ENCODE measurements at regions not wholly inside any gene's neighbourhood (a gene's known extent, or its start where the extent isn't known, plus 50 kb on each side); places are given as distances from the start of the nearest gene placed in this dataset.

GRCh38 chr13:85521657-85522056 is 277.6 kb downstream of the SLITRK6 start:
- no peak overlapping the region for H3K4me3 ChIP-seq (ENCODE audit: low read depth, low read length)
- TF ChIP-seq CTCF (IDR thresholded peaks at IDR 0.05; ENCODE audit: low read depth, low read length), result no peak

GRCh38 chr13:85520445-85520844 is 278.8 kb downstream of the SLITRK6 start:
- TF ChIP-seq CTCF (IDR thresholded peaks at IDR 0.05; ENCODE audit: low read depth, low read length), result no peak
- H3K4me3 ChIP-seq (ENCODE audit: low read depth, low read length), result no peak overlapping the region

- H3K4me3 ChIP-seq (ENCODE audit: low read depth, low read length), result no peak overlapping the region
- no peak for TF ChIP-seq CTCF (IDR thresholded peaks at IDR 0.05; ENCODE audit: low read depth, low read length)
These were observed 279.9 kb downstream of the SLITRK6 start for GRCh38 chr13:85519363-85519762.

GRCh38 chr13:85512421-85512820 is 286.8 kb downstream of the SLITRK6 start:
- no peak overlapping the region for H3K4me3 ChIP-seq (ENCODE audit: low read depth, low read length)
- no peak for TF ChIP-seq CTCF (IDR thresholded peaks at IDR 0.05; ENCODE audit: low read depth, low read length)

- no peak overlapping the region for H3K4me3 ChIP-seq (ENCODE audit: low read depth, low read length)
- TF ChIP-seq CTCF (IDR thresholded peaks at IDR 0.05; ENCODE audit: low read depth, low read length), result no peak
These were observed 289.7 kb downstream of the SLITRK6 start for GRCh38 chr13:85509512-85509911.

- H3K4me3 ChIP-seq (ENCODE audit: low read depth, low read length), result no peak overlapping the region
- TF ChIP-seq CTCF (IDR thresholded peaks at IDR 0.05; ENCODE audit: low read depth, low read length), result no peak
These were observed 290.4 kb downstream of the SLITRK6 start for GRCh38 chr13:85508683-85509329.

- TF ChIP-seq CTCF (IDR thresholded peaks at IDR 0.05; ENCODE audit: low read depth, low read length), result no peak
These were observed 295.4 kb downstream of the SLITRK6 start for GRCh38 chr13:85503797-85504196.

More at GRCh38 chr13:85503797-85504196, 295.4 kb downstream of the SLITRK6 start:
- H3K4me3 ChIP-seq (ENCODE audit: low read depth, low read length), result no peak overlapping the region
